Liver (tissue), 3 donors: ENCODE measurements at regions not wholly inside any gene's neighbourhood (a gene's known extent, or its start where the extent isn't known, plus 50 kb on each side); places are given as distances from the start of the nearest gene placed in this dataset.

ENCODE experiments used
- CTCF ChIP-seq: fragments of 150-350 bp; IDR thresholded peaks from 2 replicates; pipeline ENCODE4 v1.5.1; 2017; ENCODE audit warnings: improper control_type of control experiment, low read depth, low read length; ENCODE audit not compliant: missing input control
- EGR1 ChIP-seq, 2 donors: IDR thresholded peaks; 2 replicates each; pipeline ENCODE4 v1.6.1; 2016 to 2018; ENCODE audit warnings: antibody characterized with exemption in 2 of 2, low read depth in 2 of 2
- GABPA ChIP-seq, 2 donors: IDR thresholded peaks in 1 of 2; conservative IDR thresholded peaks in 1 of 2; 2 replicates each; pipeline ENCODE4 v1.6.1; 2016; ENCODE audit warnings: antibody characterized with exemption in 2 of 2, mild to moderate bottlenecking in 1 of 2, moderate library complexity in 1 of 2
- HNF4G ChIP-seq: IDR thresholded peaks from 2 replicates; pipeline ENCODE4 v1.6.1; 2016; ENCODE audit warnings: antibody characterized with exemption
- MAX ChIP-seq: IDR thresholded peaks from 2 replicates; pipeline ENCODE4 v1.6.1; 2016; ENCODE audit warnings: antibody characterized with exemption
- RAD21 ChIP-seq, 2 donors: IDR thresholded peaks; 2 replicates each; pipeline ENCODE4 v1.6.1; 2016; ENCODE audit warnings: antibody characterized with exemption in 2 of 2, mild to moderate bottlenecking in 2 of 2
- RXRA ChIP-seq, 2 donors: IDR thresholded peaks; 2 replicates each; pipeline ENCODE4 v1.6.1; 2017 to 2018; ENCODE audit warnings: antibody characterized with exemption in 2 of 2, mild to moderate bottlenecking in 1 of 2
- SP1 ChIP-seq: IDR thresholded peaks from 2 replicates; pipeline ENCODE4 v1.6.1; 2018; ENCODE audit warnings: antibody characterized with exemption, mild to moderate bottlenecking
- TAF1 ChIP-seq: conservative IDR thresholded peaks from 2 replicates; pipeline ENCODE4 v1.6.1; 2016; ENCODE audit warnings: antibody characterized with exemption, mild to moderate bottlenecking
- YY1 ChIP-seq: IDR thresholded peaks from 2 replicates; pipeline ENCODE4 v1.6.1; 2016; ENCODE audit warnings: antibody characterized with exemption, mild to moderate bottlenecking
- ZBTB33 ChIP-seq: IDR thresholded peaks from 2 replicates; pipeline ENCODE4 v1.6.1; 2016; ENCODE audit warnings: antibody characterized with exemption
- donor health status: healthy.
- donor health status: healthy.

GRCh38 chrX:51955200-51955599 is 61.8 kb downstream of the MAGED1 start:
- TF ChIP-seq HNF4G = no peak
- TF ChIP-seq CTCF = no peak
- no peak for TF ChIP-seq TAF1
- no peak for TF ChIP-seq RXRA (IDR thresholded peaks at IDR 0.05)
- no peak for TF ChIP-seq GABPA (IDR thresholded peaks at IDR 0.05 in 1 of 2, conservative IDR thresholded peaks at IDR 0.05 in 1 of 2)
- no peak for TF ChIP-seq YY1
- no peak for TF ChIP-seq SP1
- TF ChIP-seq ZBTB33 = no peak
- no peak for TF ChIP-seq EGR1 (IDR thresholded peaks at IDR 0.05; ENCODE audit: low read depth in 2 of 2)
- no peak for TF ChIP-seq RAD21 (IDR thresholded peaks at IDR 0.05)
- no peak for TF ChIP-seq MAX
